C4-2B (cell line): ENCODE measurements at regions not wholly inside any gene's neighbourhood (a gene's known extent, or its start where the extent isn't known, plus 50 kb on each side); places are given as distances from the start of the nearest gene placed in this dataset.

ENCODE experiments used
- CTCF ChIP-seq: fragments of 450-650 bp; conservative IDR thresholded peaks from 2 replicates; pipeline ENCODE4 v1.5.1; 2017; ENCODE audit warnings: mild to moderate bottlenecking
- ZFX ChIP-seq: fragments of 450-650 bp; IDR thresholded peaks from 2 replicates; pipeline ENCODE4 v1.6.1; 2017

GRCh38 chr4:104899863-104900262, 246.8 kb upstream of the TET2 start:
- TF ChIP-seq CTCF (no peak), ZFX (no peak)
